ENCODE measurements at regions not wholly inside any gene's neighbourhood (a gene's known extent, or its start where the extent isn't known, plus 50 kb on each side); places are given as distances from the start of the nearest gene placed in this dataset.

DNA sequence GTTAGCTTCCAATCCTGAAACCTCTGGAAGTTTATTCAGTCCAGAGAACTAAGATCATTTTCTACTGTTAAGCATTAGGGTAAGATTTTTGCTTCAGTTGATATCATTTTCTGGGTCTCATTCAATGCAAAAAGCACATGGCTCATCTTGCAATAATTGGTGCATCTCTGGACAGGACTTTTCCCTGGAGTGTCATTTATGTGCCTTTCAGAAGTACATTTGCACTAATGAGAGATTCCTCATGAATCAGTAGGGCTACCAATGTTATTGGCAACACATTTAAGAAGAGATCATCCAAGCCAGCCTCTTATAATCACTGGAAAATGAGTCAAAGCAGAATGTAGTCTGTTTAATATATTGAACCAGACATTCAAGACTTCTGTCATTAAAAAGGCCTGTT is 224.2 kb upstream of the CHRNA7 start:
- TF ChIP-seq, protein P1, sequence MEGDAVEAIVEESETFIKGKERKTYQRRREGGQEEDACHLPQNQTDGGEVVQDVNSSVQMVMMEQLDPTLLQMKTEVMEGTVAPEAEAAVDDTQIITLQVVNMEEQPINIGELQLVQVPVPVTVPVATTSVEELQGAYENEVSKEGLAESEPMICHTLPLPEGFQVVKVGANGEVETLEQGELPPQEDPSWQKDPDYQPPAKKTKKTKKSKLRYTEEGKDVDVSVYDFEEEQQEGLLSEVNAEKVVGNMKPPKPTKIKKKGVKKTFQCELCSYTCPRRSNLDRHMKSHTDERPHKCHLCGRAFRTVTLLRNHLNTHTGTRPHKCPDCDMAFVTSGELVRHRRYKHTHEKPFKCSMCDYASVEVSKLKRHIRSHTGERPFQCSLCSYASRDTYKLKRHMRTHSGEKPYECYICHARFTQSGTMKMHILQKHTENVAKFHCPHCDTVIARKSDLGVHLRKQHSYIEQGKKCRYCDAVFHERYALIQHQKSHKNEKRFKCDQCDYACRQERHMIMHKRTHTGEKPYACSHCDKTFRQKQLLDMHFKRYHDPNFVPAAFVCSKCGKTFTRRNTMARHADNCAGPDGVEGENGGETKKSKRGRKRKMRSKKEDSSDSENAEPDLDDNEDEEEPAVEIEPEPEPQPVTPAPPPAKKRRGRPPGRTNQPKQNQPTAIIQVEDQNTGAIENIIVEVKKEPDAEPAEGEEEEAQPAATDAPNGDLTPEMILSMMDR (IDR thresholded peaks at IDR 0.05; ENCODE audit: low read depth, low read length): no peak
- TF ChIP-seq EZH2phosphoT487 (IDR thresholded peaks at IDR 0.05; ENCODE audit: low read depth): no peak
